Psoas muscle (tissue), 7 donors: ENCODE measurements at regions not wholly inside any gene's neighbourhood (a gene's known extent, or its start where the extent isn't known, plus 50 kb on each side); places are given as distances from the start of the nearest gene placed in this dataset.

ENCODE experiments used
- ATAC-seq, 4 donors: fragments of 200-7000 bp; cut with Tn5 transposase; one replicate each; pipeline ENCODE4 v1.9.1; 2020; ENCODE audit warnings: moderate library complexity in 3 of 4, mild to moderate bottlenecking in 2 of 4
- DNase-seq, 2 donors: peaks; one replicate each; pipeline ENCODE4 v3.0.0-alpha.2; 2020
- H3K27ac ChIP-seq: fragments of 200-600 bp; one replicate; pipeline ENCODE4 v1.8.0; 2022
- H3K27me3 ChIP-seq, 3 donors: fragments of 200-600 bp in 1 of 3; one replicate each; pipeline versions ENCODE4 v1.6.1 to v1.8.0; 2013 to 2022; ENCODE audit warnings: low read length in 2 of 3, mild to moderate bottlenecking in 2 of 3, moderate library complexity in 1 of 3; ENCODE audit not compliant: insufficient read depth in 3 of 3
- H3K36me3 ChIP-seq, 2 donors: fragments of 200-600 bp in 1 of 2; one replicate each; pipeline versions ENCODE4 v1.6.1 to v1.8.0; 2013 to 2022; ENCODE audit warnings: low read depth in 1 of 2, mild to moderate bottlenecking in 1 of 2, moderate library complexity in 1 of 2; ENCODE audit not compliant: insufficient read depth in 1 of 2
- H3K4me1 ChIP-seq: fragments of 200-600 bp; one replicate; pipeline ENCODE4 v1.8.0; 2022
- H3K4me3 ChIP-seq: fragments of 200-600 bp; one replicate; pipeline ENCODE4 v1.8.0; 2022; ENCODE audit warnings: mild to moderate bottlenecking
- H3K9me3 ChIP-seq: fragments of 200-600 bp; one replicate; pipeline ENCODE4 v1.8.0; 2022
- WGBS, 3 donors: extraction: QIAGEN DNeasy Blood & Tissue Kit; methylation state at CpG; one replicate each; pipeline versions ENCODE4 v1.1.6 to v1.1.7; 2013; 5-methylcytosine and 5-hydroxymethylcytosine counted together
- intact Hi-C, 2 donors: fragments of 100-400 bp; cut with DNase I; formaldehyde crosslinking; loops; one replicate each; pipeline versions ENCODE4 v1.11.0 to v1.14.2; 2022
- TF ChIP-seq, protein P1 (sequence below): fragments of 200-600 bp; IDR thresholded peaks from one replicate; pipeline ENCODE4 v1.8.0; 2022; ENCODE audit warnings: antibody characterized with exemption
- donor health status: healthy with polysubstance abuse.
- donor health status: DM: no; HTN: no; CAD: no; lungs with moderate emphysema.
- donor health status: Bipolar disorder and iron deficiency.
- donor health status: healthy.
- donor health status: DM: yes; HTN: yes; CAD: no.
- donor health status: DM: no; HTN: no; CAD: no.
- donor health status: DM: yes; HTN: yes; CAD: no.

DNA sequence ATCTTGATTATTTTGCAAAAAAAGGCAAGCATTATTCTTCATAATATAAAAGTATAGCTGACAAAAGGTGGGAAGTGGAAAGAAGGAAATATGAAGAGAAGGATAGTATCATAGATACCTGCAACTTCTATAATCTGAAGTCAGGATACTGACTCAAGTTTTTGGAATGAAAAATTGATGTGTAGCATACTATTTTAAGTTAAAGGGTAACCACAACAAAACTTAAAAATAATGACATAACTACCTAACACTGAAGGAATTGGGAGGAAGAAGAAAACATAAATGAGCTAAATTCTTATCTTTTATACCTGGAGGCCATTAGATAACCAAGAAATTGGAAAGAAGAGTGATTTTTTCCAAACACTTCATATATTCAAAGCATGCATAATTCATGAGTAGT, 51.8 kb upstream of the TLE1 start:
- Histone ChIP-seq H3K27me3 (no peaks in the 10 kb centered on the region), H3K4me3 (no peak overlapping the region), H3K36me3 (no peaks in the 10 kb centered on the region), H3K4me1 (no peaks in the 10 kb centered on the region), H3K27ac (no peak overlapping the region), H3K9me3 (peaks cover 5% of the 10 kb centered on the region)
- intact Hi-C loops, result no loop called here
- ATAC-seq (no peak), DNase-seq (no peak)
- TF ChIP-seq, protein P1, sequence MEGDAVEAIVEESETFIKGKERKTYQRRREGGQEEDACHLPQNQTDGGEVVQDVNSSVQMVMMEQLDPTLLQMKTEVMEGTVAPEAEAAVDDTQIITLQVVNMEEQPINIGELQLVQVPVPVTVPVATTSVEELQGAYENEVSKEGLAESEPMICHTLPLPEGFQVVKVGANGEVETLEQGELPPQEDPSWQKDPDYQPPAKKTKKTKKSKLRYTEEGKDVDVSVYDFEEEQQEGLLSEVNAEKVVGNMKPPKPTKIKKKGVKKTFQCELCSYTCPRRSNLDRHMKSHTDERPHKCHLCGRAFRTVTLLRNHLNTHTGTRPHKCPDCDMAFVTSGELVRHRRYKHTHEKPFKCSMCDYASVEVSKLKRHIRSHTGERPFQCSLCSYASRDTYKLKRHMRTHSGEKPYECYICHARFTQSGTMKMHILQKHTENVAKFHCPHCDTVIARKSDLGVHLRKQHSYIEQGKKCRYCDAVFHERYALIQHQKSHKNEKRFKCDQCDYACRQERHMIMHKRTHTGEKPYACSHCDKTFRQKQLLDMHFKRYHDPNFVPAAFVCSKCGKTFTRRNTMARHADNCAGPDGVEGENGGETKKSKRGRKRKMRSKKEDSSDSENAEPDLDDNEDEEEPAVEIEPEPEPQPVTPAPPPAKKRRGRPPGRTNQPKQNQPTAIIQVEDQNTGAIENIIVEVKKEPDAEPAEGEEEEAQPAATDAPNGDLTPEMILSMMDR, result no peak

DNA sequence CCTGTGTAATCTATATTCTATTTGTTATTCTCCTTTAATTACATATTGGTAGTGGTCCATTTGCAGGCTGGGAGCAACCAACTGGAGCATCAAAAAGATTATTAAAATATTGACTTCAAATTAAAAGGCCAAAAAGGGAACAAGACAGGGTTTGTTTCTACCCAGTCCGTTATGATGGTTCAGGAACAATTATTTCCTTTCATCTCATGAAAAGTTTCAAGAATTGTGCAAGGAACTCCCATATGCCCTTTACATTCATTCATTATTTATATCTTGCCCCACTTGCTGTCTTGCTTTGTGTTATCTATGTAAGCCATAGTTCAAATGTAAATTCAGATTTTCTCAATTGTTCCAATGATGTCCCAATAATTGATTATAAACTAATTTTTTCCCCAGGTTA, 58.7 kb upstream of the TLE1 start:
- H3K27ac ChIP-seq, result no peak overlapping the region
- H3K9me3 ChIP-seq, result peaks cover 6% of the 10 kb centered on the region
- H3K4me3 ChIP-seq, result no peak overlapping the region
- intact Hi-C loops, result no loop called here
- no peak for DNase-seq
- no peaks in the 10 kb centered on the region for H3K36me3 ChIP-seq
- WGBS, 3 donors, result 74 to 77% (median 75%) methylated on average over 1 of the region's 1 CpG
- H3K4me1 ChIP-seq, result no peaks in the 10 kb centered on the region
- no peaks in the 10 kb centered on the region for H3K27me3 ChIP-seq
- TF ChIP-seq, protein P1, result no peak
- no peak for ATAC-seq

DNA sequence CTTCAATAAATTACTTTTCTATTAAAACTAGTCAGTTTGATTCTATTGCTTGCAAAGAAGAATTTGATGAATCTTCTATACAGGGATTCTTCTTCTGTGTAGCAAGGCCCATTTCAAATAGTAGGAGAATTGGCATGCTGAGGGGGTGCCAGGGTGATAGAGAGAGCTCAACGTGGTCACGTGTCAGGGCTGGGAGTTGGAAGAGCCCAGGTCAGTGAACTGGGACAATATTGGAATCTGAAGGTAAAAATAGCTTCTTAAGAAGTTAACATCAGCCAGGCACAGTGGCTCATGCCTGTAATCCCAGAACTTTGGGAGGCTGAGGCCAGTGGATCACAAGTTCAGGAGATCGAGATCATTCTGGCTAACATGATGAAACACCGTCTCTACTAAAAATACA, 64.1 kb upstream of the TLE1 start:
- WGBS, 3 donors, result 58 to 85% (median 65%) methylated on average over 4 of the region's 4 CpGs
- H3K4me1 ChIP-seq, result no peaks in the 10 kb centered on the region
- H3K36me3 ChIP-seq, result no peaks in the 10 kb centered on the region
- no peak overlapping the region for H3K4me3 ChIP-seq
- peaks cover 0 to 3% (median 0%) of the 10 kb centered on the region in 3 donors for H3K27me3 ChIP-seq
- intact Hi-C loops, result no loop called here
- no peak for DNase-seq
- H3K27ac ChIP-seq, result no peak overlapping the region
- TF ChIP-seq, protein P1, result no peak
- no peak for ATAC-seq
- no peaks in the 10 kb centered on the region for H3K9me3 ChIP-seq

DNA sequence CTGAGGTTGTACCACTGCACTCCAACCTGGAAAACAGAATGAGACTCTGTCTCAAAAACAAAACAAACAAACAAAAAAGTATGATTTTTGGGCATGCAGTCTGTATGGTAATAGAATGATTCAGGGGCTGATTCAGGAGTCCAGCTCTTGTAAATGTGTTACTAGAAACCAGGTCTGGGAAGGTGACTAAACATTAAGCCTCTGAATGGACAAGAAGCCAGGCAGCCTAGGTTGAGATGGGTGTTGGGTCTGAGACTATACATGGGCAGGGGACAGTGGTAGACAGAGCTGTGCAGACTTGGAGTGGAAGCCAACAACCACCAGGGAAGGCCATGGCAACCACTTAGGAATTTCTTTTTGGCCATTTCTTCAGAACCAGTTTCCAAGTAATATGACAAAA, 64.9 kb upstream of the TLE1 start:
- ATAC-seq (no peak), DNase-seq (no peak)
- intact Hi-C loops, result no loop called here
- peaks cover 0 to 3% (median 0%) of the 10 kb centered on the region in 3 donors for H3K27me3 ChIP-seq
- TF ChIP-seq, protein P1, result no peak
- H3K4me1 ChIP-seq, result no peaks in the 10 kb centered on the region
- H3K36me3 ChIP-seq, result no peaks in the 10 kb centered on the region
- H3K4me3 ChIP-seq, result no peak overlapping the region
- no peak overlapping the region for H3K27ac ChIP-seq
- no peaks in the 10 kb centered on the region for H3K9me3 ChIP-seq

DNA sequence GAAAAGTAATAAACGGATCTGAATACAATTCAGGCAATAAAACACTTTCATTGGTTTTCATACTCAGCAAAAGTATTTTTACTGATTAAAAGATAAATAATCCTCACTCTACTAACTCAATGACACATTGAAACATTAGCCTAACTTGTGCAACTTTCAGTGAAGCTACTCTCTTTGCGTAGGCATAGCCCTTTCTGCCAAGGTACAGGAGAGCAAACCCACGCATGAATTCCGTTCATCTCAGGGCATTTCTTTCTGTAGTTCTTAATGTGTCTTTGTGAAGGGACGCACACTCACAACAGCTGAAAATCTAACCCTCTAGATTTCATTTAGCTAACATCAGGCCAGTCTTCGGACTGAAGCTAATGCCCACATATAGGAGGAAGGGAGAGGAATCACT, 66.4 kb upstream of the TLE1 start:
- 93 to 96% (median 95%) methylated on average over 6 of the region's 6 CpGs for WGBS, 3 donors
- Histone ChIP-seq H3K4me1 (no peaks in the 10 kb centered on the region), H3K27me3 (peaks cover 0 to 3% (median 0%) of the 10 kb centered on the region in 3 donors), H3K36me3 (no peaks in the 10 kb centered on the region), H3K9me3 (no peaks in the 10 kb centered on the region), H3K27ac (no peak overlapping the region), H3K4me3 (no peak overlapping the region)
- DNase-seq (no peak), ATAC-seq (no peak)
- TF ChIP-seq, protein P1, result no peak
- intact Hi-C loops, result no loop called here
